Mesendoderm (in vitro differentiated cells): ENCODE measurements at regions not wholly inside any gene's neighbourhood (a gene's known extent, or its start where the extent isn't known, plus 50 kb on each side); places are given as distances from the start of the nearest gene placed in this dataset.

ENCODE experiments used
- DNase-seq: peaks from one replicate; pipeline ENCODE4 v3.0.0; 2013
- H2AK5ac ChIP-seq: 2 replicates; pipeline ENCODE4 v1.6.1; 2013; ENCODE audit warnings: low read length, inconsistent platforms
- H2BK120ac ChIP-seq: 2 replicates; pipeline ENCODE4 v1.6.1; 2013; ENCODE audit warnings: low read depth, mild to moderate bottlenecking, low read length, moderate library complexity, mixed read lengths
- H2BK15ac ChIP-seq: replicated peaks from 2 replicates; pipeline ENCODE4 v1.6.1; 2013; ENCODE audit warnings: low read depth, mild to moderate bottlenecking, moderate library complexity
- H2BK5ac ChIP-seq: 2 replicates; pipeline ENCODE4 v1.6.1; 2013; ENCODE audit warnings: low read length, inconsistent platforms
- H3K18ac ChIP-seq: 2 replicates; pipeline ENCODE4 v1.6.1; 2013; ENCODE audit warnings: mild to moderate bottlenecking, low read length, mixed read lengths
- H3K23ac ChIP-seq: one replicate; pipeline ENCODE4 v1.6.1; 2013; ENCODE audit warnings: low read length
- H3K27ac ChIP-seq: 2 replicates; pipeline ENCODE4 v1.5.1; 2013; ENCODE audit warnings: low read depth, mild to moderate bottlenecking, inconsistent platforms, low read length, moderate library complexity
- H3K27me3 ChIP-seq: 2 replicates; pipeline ENCODE4 v1.6.1; 2013; ENCODE audit warnings: low read length, control low read depth, mild to moderate bottlenecking, inconsistent platforms; ENCODE audit not compliant: insufficient read depth, poor library complexity
- H3K36me3 ChIP-seq: 2 replicates; pipeline ENCODE4 v1.6.1; 2013; ENCODE audit warnings: low read length, inconsistent platforms; ENCODE audit not compliant: control insufficient read depth, insufficient read depth
- H3K4ac ChIP-seq: one replicate; pipeline ENCODE4 v1.6.1; 2013; ENCODE audit warnings: low read depth, mild to moderate bottlenecking, low read length, moderate library complexity
- H3K4me1 ChIP-seq: 2 replicates; pipeline ENCODE4 v1.6.1; 2013; ENCODE audit warnings: low read depth, low read length, inconsistent platforms; ENCODE audit not compliant: control insufficient read depth
- H3K4me2 ChIP-seq: 2 replicates; pipeline ENCODE4 v1.6.1; 2013; ENCODE audit warnings: low read length
- H3K4me3 ChIP-seq: 2 replicates; pipeline ENCODE4 v1.5.1; 2013; ENCODE audit warnings: mild to moderate bottlenecking, low read length
- H3K56ac ChIP-seq: one replicate; pipeline ENCODE4 v1.6.1; 2013; ENCODE audit warnings: low read length
- H3K79me1 ChIP-seq: 2 replicates; pipeline ENCODE4 v1.6.1; 2013; ENCODE audit warnings: low read length, inconsistent platforms
- H3K79me2 ChIP-seq: 2 replicates; pipeline ENCODE4 v1.6.1; 2013; ENCODE audit warnings: mild to moderate bottlenecking, low read length; ENCODE audit not compliant: control insufficient read depth, insufficient read depth
- H3K9ac ChIP-seq: 2 replicates; pipeline ENCODE4 v1.6.1; 2013; ENCODE audit warnings: low read length, inconsistent platforms
- H4K5ac ChIP-seq: one replicate; pipeline ENCODE4 v1.6.1; 2013; ENCODE audit warnings: low read length
- H4K8ac ChIP-seq: one replicate; pipeline ENCODE4 v1.6.1; 2013; ENCODE audit warnings: low read depth, mild to moderate bottlenecking, control low read depth, low read length, moderate library complexity
- WGBS: extraction: QIAGEN DNeasy Blood & Tissue Kit; methylation state at CpG from one replicate; pipeline ENCODE4 v1.1.7; 2013; ENCODE audit warnings: low lambda C conversion rate, missing lambda C conversion rate; ENCODE audit not compliant: insufficient coverage; ENCODE audit errors: extremely low coverage; 5-methylcytosine and 5-hydroxymethylcytosine counted together

DNA sequence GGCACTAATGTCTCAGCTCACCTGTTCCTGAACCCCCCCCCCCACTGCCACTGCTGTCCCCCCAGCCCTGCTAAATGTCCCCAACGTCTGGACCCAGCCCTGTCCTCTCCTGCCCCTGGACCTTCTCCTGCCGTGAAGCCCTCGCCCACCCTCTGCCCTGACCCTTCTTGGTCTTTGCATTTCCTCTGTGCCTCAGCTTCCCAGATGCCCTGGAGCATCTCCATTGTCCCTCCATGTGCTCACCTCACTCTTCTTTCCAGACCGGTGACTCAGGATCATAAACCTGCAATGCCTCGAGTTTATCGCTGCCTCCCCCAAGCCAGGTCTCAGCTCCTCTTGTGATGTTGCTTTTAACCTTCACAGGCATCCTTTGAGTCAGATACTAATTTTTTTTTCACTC lies 416.4 kb downstream of the BRD1 start:
- no peaks in the 10 kb centered on the region for H3K79me2 ChIP-seq
- H3K4me2 ChIP-seq: no peak overlapping the region
- no peak overlapping the region for H2BK120ac ChIP-seq
- no peak overlapping the region for H4K5ac ChIP-seq
- no peak overlapping the region for H2BK15ac ChIP-seq
- no peak overlapping the region for H3K27ac ChIP-seq
- H3K23ac ChIP-seq: no peak overlapping the region
- H3K4me3 ChIP-seq: no peak overlapping the region
- no peak overlapping the region for H3K9ac ChIP-seq
- no peak overlapping the region for H3K18ac ChIP-seq
- no peak overlapping the region for H4K8ac ChIP-seq
- no peak overlapping the region for H3K4ac ChIP-seq
- no peaks in the 10 kb centered on the region for H3K4me1 ChIP-seq
- no CpG with 5 or more reads among the region's 6 CpGs for WGBS
- no peak for DNase-seq
- no peaks in the 10 kb centered on the region for H3K36me3 ChIP-seq
- H2AK5ac ChIP-seq: no peak overlapping the region
- no peak overlapping the region for H3K56ac ChIP-seq
- no peaks in the 10 kb centered on the region for H3K27me3 ChIP-seq
- H2BK5ac ChIP-seq: no peak overlapping the region
- H3K79me1 ChIP-seq: no peaks in the 10 kb centered on the region

DNA sequence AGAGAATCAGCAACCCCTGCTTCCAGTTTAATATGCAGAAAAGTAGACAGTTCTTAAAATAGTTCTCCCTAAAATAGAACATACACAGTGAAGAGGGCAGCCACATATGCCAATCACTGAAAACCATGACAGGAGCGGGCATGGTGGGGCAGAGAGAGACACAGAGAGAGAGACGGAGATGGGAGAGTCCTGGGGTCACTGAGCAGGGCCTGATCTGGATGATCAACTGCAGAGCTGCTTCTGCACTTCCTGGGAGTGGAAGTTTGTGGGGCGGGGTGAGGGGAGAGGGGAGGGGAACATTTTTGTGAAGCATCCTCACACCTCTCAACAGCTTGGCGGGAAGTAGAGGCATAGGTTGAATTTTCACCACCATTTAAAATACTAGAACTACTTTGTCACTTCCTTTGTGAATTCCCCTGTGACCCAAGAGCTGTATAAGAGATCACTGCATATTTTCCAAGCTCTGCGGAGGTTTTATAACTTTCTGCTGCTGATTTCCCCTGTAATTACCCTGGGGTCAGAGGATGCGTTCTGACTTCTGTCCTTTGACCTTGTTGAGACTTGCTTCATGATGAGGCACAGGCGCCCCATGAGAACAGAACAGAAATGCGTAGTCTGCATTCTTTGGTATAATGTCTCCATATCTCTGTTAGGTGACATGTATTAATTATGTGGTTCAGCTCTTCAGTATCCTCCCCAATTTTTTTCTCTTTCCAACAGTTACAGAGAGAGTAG lies 419.4 kb downstream of the BRD1 start:
- no peak overlapping the region for H3K4me2 ChIP-seq
- H3K79me1 ChIP-seq: no peaks in the 10 kb centered on the region
- no peak overlapping the region for H3K56ac ChIP-seq
- no peak overlapping the region for H2BK15ac ChIP-seq
- H3K27me3 ChIP-seq: no peaks in the 10 kb centered on the region
- no peak overlapping the region for H3K4ac ChIP-seq
- no peak overlapping the region for H3K23ac ChIP-seq
- H2AK5ac ChIP-seq: no peak overlapping the region
- DNase-seq: no peak
- H4K8ac ChIP-seq: no peak overlapping the region
- H2BK120ac ChIP-seq: no peak overlapping the region
- H3K4me1 ChIP-seq: no peaks in the 10 kb centered on the region
- no peak overlapping the region for H3K4me3 ChIP-seq
- H3K27ac ChIP-seq: no peak overlapping the region
- H3K9ac ChIP-seq: no peak overlapping the region
- H3K79me2 ChIP-seq: no peaks in the 10 kb centered on the region
- no peak overlapping the region for H2BK5ac ChIP-seq
- no peak overlapping the region for H4K5ac ChIP-seq
- no peak overlapping the region for H3K18ac ChIP-seq
- WGBS: no CpG with 5 or more reads among the region's 8 CpGs
- H3K36me3 ChIP-seq: no peaks in the 10 kb centered on the region

DNA sequence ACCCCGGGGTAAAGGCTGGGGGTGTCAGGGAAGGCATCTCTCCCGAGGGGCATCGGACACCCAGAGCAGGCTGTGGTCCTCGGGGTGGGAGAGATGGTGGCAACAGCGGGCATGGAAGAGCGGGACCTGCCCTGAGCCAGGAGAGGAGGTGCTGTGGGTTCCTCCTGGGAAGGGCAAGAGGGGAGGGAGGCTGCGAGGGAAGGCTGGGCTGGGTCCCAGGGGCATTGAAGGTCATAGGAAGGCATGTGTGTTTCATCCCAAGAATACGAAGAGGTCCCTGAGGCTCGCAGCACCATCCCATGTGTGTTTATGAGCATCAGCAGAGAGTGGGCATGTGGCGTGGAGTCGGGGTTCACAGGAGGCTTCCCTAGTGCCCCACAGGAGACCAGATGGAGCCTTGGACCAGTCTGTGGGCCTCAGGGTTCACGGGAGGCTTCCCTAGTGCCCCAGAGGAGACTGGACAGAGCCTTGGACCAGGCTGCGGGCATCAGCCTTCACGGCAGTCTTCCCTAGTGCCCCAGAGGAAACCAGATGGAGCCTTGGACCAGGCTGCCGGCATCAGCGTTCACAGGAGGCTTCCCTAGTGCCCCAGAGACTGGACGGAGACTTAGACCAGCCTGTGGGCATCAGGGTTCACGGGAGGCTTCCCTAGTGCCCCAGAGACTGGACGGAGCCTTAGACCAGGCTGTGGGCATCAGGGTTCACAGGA lies 420.6 kb downstream of the BRD1 start:
- Histone ChIP-seq H3K4me2 (no peak overlapping the region), H3K27me3 (no peaks in the 10 kb centered on the region), H4K8ac (no peak overlapping the region), H3K4ac (no peak overlapping the region), H3K27ac (no peak overlapping the region), H4K5ac (no peak overlapping the region), H2BK120ac (no peak overlapping the region), H2AK5ac (no peak overlapping the region), H3K4me1 (no peaks in the 10 kb centered on the region), H3K79me1 (no peaks in the 10 kb centered on the region), H3K9ac (no peak overlapping the region), H3K4me3 (no peak overlapping the region), H2BK15ac (no peak overlapping the region), H2BK5ac (no peak overlapping the region), H3K36me3 (no peaks in the 10 kb centered on the region), H3K23ac (no peak overlapping the region), H3K18ac (no peak overlapping the region), H3K79me2 (no peaks in the 10 kb centered on the region), H3K56ac (no peak overlapping the region)
- no peak for DNase-seq
- no CpG with 5 or more reads among the region's 19 CpGs for WGBS

DNA sequence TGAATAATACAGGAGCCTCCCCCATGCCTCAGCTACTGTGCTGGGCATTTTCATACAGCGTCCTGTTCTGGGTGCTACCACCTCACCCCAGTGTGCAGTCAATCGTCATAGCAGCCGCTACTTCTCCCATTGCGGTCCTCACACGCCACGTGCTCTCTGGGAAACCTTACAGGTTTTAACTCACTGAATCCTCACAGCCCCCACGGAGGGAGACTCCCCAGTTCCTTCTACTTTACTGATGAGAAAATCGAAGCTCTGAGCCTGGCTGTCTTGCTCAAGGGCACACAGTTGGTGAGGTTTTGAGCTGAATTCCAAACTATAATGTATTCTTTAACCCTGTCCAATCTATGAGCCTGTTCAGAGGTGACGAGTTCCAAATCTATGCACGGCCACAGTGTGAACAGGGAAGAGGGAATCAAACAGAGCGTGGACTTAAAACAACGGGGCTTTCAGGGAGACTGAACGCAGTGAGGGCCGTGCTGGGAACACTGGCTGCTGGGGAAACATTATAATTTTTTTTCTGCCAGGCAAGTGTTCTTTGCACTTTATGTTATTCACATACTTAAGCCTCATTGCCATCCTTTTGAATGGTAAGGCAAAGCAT lies 421.5 kb downstream of the BRD1 start:
- Histone ChIP-seq H3K27ac (no peak overlapping the region), H3K4me3 (no peak overlapping the region), H3K4me1 (no peaks in the 10 kb centered on the region), H3K23ac (no peak overlapping the region), H2BK15ac (no peak overlapping the region), H2AK5ac (no peak overlapping the region), H3K36me3 (no peaks in the 10 kb centered on the region), H3K18ac (no peak overlapping the region), H3K27me3 (no peaks in the 10 kb centered on the region), H4K8ac (no peak overlapping the region), H3K79me1 (no peaks in the 10 kb centered on the region), H3K9ac (no peak overlapping the region), H3K4ac (no peak overlapping the region), H3K56ac (no peak overlapping the region), H2BK5ac (no peak overlapping the region), H3K4me2 (no peak overlapping the region), H2BK120ac (no peak overlapping the region), H4K5ac (no peak overlapping the region), H3K79me2 (no peaks in the 10 kb centered on the region)
- WGBS: no CpG with 5 or more reads among the region's 14 CpGs
- no peak for DNase-seq

DNA sequence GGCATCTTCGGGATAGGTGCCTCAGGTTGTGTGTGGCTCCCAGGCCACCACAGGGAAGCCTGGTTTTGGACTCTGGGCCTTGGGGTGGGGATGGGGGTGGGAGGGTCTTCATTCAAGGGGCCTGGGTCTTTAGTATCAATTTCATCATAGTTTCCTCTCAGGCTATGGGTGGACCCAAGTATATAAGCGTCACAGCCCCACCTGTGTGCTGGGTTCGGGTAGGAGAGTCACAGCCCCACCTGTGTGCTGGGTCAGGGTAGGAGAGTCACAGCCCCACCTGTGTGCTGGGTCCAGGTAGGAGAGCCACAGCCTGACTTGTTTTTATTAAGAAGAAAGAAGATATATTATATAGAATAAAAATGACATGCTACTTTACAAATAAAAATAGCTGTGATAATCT lies 422.1 kb downstream of the BRD1 start:
- no peak overlapping the region for H3K4ac ChIP-seq
- H3K4me2 ChIP-seq: no peak overlapping the region
- H3K9ac ChIP-seq: no peak overlapping the region
- H2BK120ac ChIP-seq: no peak overlapping the region
- no peak overlapping the region for H3K27ac ChIP-seq
- no peaks in the 10 kb centered on the region for H3K79me2 ChIP-seq
- WGBS: no CpG with 5 or more reads among the region's 3 CpGs
- H3K4me3 ChIP-seq: no peak overlapping the region
- no peak overlapping the region for H2BK15ac ChIP-seq
- H3K23ac ChIP-seq: no peak overlapping the region
- no peaks in the 10 kb centered on the region for H3K4me1 ChIP-seq
- H4K5ac ChIP-seq: no peak overlapping the region
- H3K56ac ChIP-seq: no peak overlapping the region
- H3K36me3 ChIP-seq: no peaks in the 10 kb centered on the region
- no peak overlapping the region for H3K18ac ChIP-seq
- no peak overlapping the region for H2AK5ac ChIP-seq
- DNase-seq: no peak
- no peaks in the 10 kb centered on the region for H3K79me1 ChIP-seq
- H3K27me3 ChIP-seq: no peaks in the 10 kb centered on the region
- no peak overlapping the region for H2BK5ac ChIP-seq
- H4K8ac ChIP-seq: no peak overlapping the region
